Adrenal gland (tissue), 9 donors: ENCODE measurements at regions not wholly inside any gene's neighbourhood (a gene's known extent, or its start where the extent isn't known, plus 50 kb on each side); places are given as distances from the start of the nearest gene placed in this dataset.

Experiments used
- DNase-seq, 7 donors: peaks; one replicate each; pipeline ENCODE4 v3.0.0-alpha.2; 2019 to 2020
- H3K27ac ChIP-seq, 5 donors: fragments of 200-600 bp; sonication (generic) in 4 of 5; 1 replicate in 3 of 5; 2 replicates in 2 of 5; pipeline versions ENCODE4 v1.5.1 to v1.8.0; 2016 to 2020; ENCODE audit warnings: mild to moderate bottlenecking in 1 of 5
- H3K27me3 ChIP-seq: fragments of 200-600 bp; 2 replicates; pipeline ENCODE4 v1.8.0; 2021
- H3K36me3 ChIP-seq, 2 donors: fragments of 200-600 bp; replicated peaks in 1 of 2; 1 replicate in 1 of 2; 2 replicates in 1 of 2; pipeline versions ENCODE4 v1.5.1 to v1.8.0; 2018 to 2022
- H3K4me1 ChIP-seq, 2 donors: fragments of 200-600 bp; replicated peaks in 1 of 2; 1 replicate in 1 of 2; 2 replicates in 1 of 2; pipeline versions ENCODE4 v1.5.1 to v1.8.0; 2018 to 2021
- H3K4me3 ChIP-seq, 4 donors: fragments of 200-600 bp; sonication (generic) in 3 of 4; one replicate each; pipeline ENCODE4 v1.5.1; 2016 to 2018
- H3K9me3 ChIP-seq, 3 donors: fragments of 200-600 bp; sonication (generic) in 1 of 3; replicated peaks in 1 of 3; 1 replicate in 2 of 3; 2 replicates in 1 of 3; pipeline versions ENCODE4 v1.5.1 to v1.8.0; 2016 to 2021
- POLR2A ChIP-seq, 2 donors: fragments of 450-650 bp; IDR thresholded peaks; one replicate each; pipeline ENCODE4 v1.6.1; 2017; ENCODE audit warnings: antibody characterized with exemption in 2 of 2, mild to moderate bottlenecking in 2 of 2, moderate library complexity in 1 of 2
- WGBS, 4 donors: extraction: QIAGEN DNeasy Blood & Tissue Kit in 2 of 4; methylation state at CpG; one replicate each; pipeline versions ENCODE4 v1.1.5 to v1.1.7; 2013 to 2017; 5-methylcytosine and 5-hydroxymethylcytosine counted together
- intact Hi-C, 2 donors: fragments of 100-400 bp; cut with DNase I; formaldehyde crosslinking; loops; one replicate each; pipeline versions ENCODE4 v1.14.1 to v1.15.0; 2022 to 2023
- TF ChIP-seq, protein P1 (sequence below), 6 experiments: fragments of 450-650 bp in 4 of 6; fragments of 200-600 bp in 2 of 6; sonication (generic) in 1 of 6; IDR thresholded peaks; 1 replicate in 5 of 6; 2 replicates in 1 of 6; pipeline versions ENCODE4 v1.5.1 to v1.8.0; 2016 to 2021; ENCODE audit warnings: antibody characterized with exemption in 6 of 6, mild to moderate bottlenecking in 2 of 6, moderate library complexity in 1 of 6
- donor health status: healthy with polysubstance abuse.
- donor health status: Bipolar disorder and iron deficiency.
- donor health status: DM: yes; HTN: yes; CAD: no.
- donor health status: DM: no; HTN: no; CAD: no.
- donor health status: DM: no; HTN: no; CAD: no.

DNA sequence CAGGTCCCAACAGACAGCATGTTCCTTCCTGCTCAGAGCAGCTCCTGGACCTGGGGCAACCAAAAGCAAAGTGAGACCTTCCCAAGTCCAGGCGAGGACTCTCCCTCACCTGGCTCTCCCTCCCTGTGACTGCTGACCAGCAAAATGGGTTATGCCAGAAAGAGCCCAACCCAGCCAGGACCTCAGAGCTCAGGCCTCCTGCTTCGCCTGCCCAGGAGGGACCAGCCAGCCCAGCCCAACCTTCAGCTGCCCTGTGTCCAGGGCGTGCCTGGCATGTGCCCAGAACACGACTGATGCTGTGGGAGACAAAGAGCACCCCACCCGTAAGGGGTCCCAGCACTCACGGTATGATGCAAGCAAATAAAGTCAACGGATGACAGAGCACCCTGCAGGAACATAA is 74.0 kb upstream of the CST7 start:
- peaks cover 3% of the 10 kb centered on the region for H3K27me3 ChIP-seq
- no peak overlapping the region for H3K4me3 ChIP-seq
- no peaks in the 10 kb centered on the region for H3K4me1 ChIP-seq
- intact Hi-C loops, result no loop called here
- no peak for DNase-seq
- no peak overlapping the region for H3K27ac ChIP-seq
- no peak for TF ChIP-seq POLR2A (IDR thresholded peaks at IDR 0.05)
- TF ChIP-seq, protein P1, sequence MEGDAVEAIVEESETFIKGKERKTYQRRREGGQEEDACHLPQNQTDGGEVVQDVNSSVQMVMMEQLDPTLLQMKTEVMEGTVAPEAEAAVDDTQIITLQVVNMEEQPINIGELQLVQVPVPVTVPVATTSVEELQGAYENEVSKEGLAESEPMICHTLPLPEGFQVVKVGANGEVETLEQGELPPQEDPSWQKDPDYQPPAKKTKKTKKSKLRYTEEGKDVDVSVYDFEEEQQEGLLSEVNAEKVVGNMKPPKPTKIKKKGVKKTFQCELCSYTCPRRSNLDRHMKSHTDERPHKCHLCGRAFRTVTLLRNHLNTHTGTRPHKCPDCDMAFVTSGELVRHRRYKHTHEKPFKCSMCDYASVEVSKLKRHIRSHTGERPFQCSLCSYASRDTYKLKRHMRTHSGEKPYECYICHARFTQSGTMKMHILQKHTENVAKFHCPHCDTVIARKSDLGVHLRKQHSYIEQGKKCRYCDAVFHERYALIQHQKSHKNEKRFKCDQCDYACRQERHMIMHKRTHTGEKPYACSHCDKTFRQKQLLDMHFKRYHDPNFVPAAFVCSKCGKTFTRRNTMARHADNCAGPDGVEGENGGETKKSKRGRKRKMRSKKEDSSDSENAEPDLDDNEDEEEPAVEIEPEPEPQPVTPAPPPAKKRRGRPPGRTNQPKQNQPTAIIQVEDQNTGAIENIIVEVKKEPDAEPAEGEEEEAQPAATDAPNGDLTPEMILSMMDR (IDR thresholded peaks at IDR 0.05), result no peak
- WGBS, 4 donors, result 75 to 83% (median 81%) methylated on average over 6 to 7 of the region's 7 CpGs
- H3K9me3 ChIP-seq, result no peaks in the 10 kb centered on the region
- no peaks in the 10 kb centered on the region for H3K36me3 ChIP-seq

GRCh38 chr20:24877652-24878051 is 71.4 kb upstream of the CST7 start:
- Histone ChIP-seq H3K9me3 (no peaks in the 10 kb centered on the region), H3K36me3 (no peaks in the 10 kb centered on the region), H3K27ac (no peak overlapping the region), H3K4me1 (no peaks in the 10 kb centered on the region), H3K27me3 (no peaks in the 10 kb centered on the region), H3K4me3 (no peak overlapping the region)
- intact Hi-C loops, result no loop called here
- no peak for TF ChIP-seq POLR2A (IDR thresholded peaks at IDR 0.05)
- TF ChIP-seq, protein P1 (IDR thresholded peaks at IDR 0.05), result no peak
- DNase-seq, result no peak
- 71 to 86% (median 79%) methylated on average over 1 of the region's 1 CpG for WGBS, 4 donors

- no peak overlapping the region for H3K27ac ChIP-seq
- no peaks in the 10 kb centered on the region for H3K9me3 ChIP-seq
- no peaks in the 10 kb centered on the region for H3K4me1 ChIP-seq
- TF ChIP-seq, protein P1 (IDR thresholded peaks at IDR 0.05), result no peak
- TF ChIP-seq POLR2A (IDR thresholded peaks at IDR 0.05), result no peak
- no peaks in the 10 kb centered on the region for H3K27me3 ChIP-seq
- H3K4me3 ChIP-seq, result no peak overlapping the region
- no peak for DNase-seq
- 76 to 93% (median 78%) methylated on average over 4 to 6 of the region's 6 CpGs for WGBS, 4 donors
- no peaks in the 10 kb centered on the region for H3K36me3 ChIP-seq
- intact Hi-C loops, result no loop called here
Measured at GRCh38 chr20:24878657-24879056, 70.4 kb upstream of the CST7 start.

DNA sequence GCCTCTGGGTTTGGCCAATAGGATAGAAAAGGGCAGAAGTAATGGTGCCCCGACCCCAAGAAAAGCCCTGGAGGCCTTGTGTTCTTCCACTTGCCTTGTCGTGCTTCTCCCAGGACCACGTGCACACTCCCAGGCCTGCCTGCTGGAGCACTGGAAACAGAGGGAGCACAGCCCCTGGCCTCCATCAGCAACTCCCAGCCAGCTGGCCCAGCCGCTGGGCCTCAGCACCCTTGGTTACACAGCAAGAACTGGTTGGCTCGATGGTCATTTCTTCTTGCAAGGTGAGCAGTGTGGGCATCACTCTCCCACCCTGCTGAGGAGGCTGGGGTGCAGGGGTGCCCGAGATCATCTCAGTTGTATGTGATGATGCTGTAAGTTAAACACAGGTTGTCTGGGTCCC is 69.2 kb upstream of the CST7 start:
- H3K36me3 ChIP-seq, result no peaks in the 10 kb centered on the region
- intact Hi-C loops, result no loop called here
- TF ChIP-seq, protein P1 (IDR thresholded peaks at IDR 0.05), result no peak
- no peak for TF ChIP-seq POLR2A (IDR thresholded peaks at IDR 0.05)
- DNase-seq, result no peak
- no peaks in the 10 kb centered on the region for H3K4me1 ChIP-seq
- no peaks in the 10 kb centered on the region for H3K27me3 ChIP-seq
- H3K9me3 ChIP-seq, result no peaks in the 10 kb centered on the region
- H3K27ac ChIP-seq, result no peak overlapping the region
- H3K4me3 ChIP-seq, result no peak overlapping the region
- 71 to 90% (median 80%) methylated on average over 5 to 6 of the region's 6 CpGs for WGBS, 4 donors
